Neural crest cell (in vitro differentiated cells): ENCODE measurements at regions not wholly inside any gene's neighbourhood (a gene's known extent, or its start where the extent isn't known, plus 50 kb on each side); places are given as distances from the start of the nearest gene placed in this dataset.

Experiments used
- DNase-seq: peaks from one replicate; pipeline ENCODE4 v3.0.0; 2021; ENCODE audit warnings: low read depth, mixed read lengths, low spot score
- H3K27ac Mint-ChIP-seq: one replicate; pipeline ENCODE4 v1.8.0; 2021; ENCODE audit warnings: mild to moderate bottlenecking, mixed read lengths; ENCODE audit not compliant: unreplicated experiment
- H3K27me3 Mint-ChIP-seq: 2 replicates; pipeline ENCODE4 v1.8.0; 2021; ENCODE audit warnings: low read depth, mild to moderate bottlenecking, mixed read lengths
- H3K36me3 Mint-ChIP-seq: 2 replicates; pipeline ENCODE4 v1.8.0; 2021; ENCODE audit warnings: low read depth, mild to moderate bottlenecking, mixed read lengths
- H3K4me1 Mint-ChIP-seq: 2 replicates; pipeline ENCODE4 v1.8.0; 2021; ENCODE audit warnings: mixed read lengths
- H3K4me3 Mint-ChIP-seq: one replicate; pipeline ENCODE4 v1.8.0; 2021; ENCODE audit warnings: mild to moderate bottlenecking, mixed read lengths
- H3K9me3 Mint-ChIP-seq: 2 replicates; pipeline ENCODE4 v1.8.0; 2021; ENCODE audit warnings: mixed read lengths
- CTCF ChIP-seq: fragments of 200-600 bp; sonication (generic); conservative IDR thresholded peaks from 2 replicates; pipeline ENCODE4 v1.5.0; 2021; ENCODE audit warnings: antibody characterized with exemption, mild to moderate bottlenecking

- Mint-ChIP-seq H3K4me3 (no peak overlapping the region), H3K27me3 (peaks cover 5% of the 10 kb centered on the region), H3K36me3 (no peaks in the 10 kb centered on the region), H3K4me1 (no peaks in the 10 kb centered on the region), H3K27ac (no peak overlapping the region), H3K9me3 (no peaks in the 10 kb centered on the region)
- no peak for DNase-seq
- TF ChIP-seq CTCF, result no peak
Observed at GRCh38 chr6:40924839-40925238, 114.2 kb downstream of the UNC5CL start.

GRCh38 chr6:40923880-40924279 lies 115.1 kb downstream of the UNC5CL start:
- H3K4me1 Mint-ChIP-seq, result no peaks in the 10 kb centered on the region
- no peaks in the 10 kb centered on the region for H3K36me3 Mint-ChIP-seq
- no peak overlapping the region for H3K4me3 Mint-ChIP-seq
- no peak for TF ChIP-seq CTCF
- H3K9me3 Mint-ChIP-seq, result no peaks in the 10 kb centered on the region
- peaks cover 5% of the 10 kb centered on the region for H3K27me3 Mint-ChIP-seq
- DNase-seq, result no peak
- no peak overlapping the region for H3K27ac Mint-ChIP-seq

GRCh38 chr6:40923326-40923725 lies 115.7 kb downstream of the UNC5CL start:
- H3K4me3 Mint-ChIP-seq, result no peak overlapping the region
- H3K27ac Mint-ChIP-seq, result no peak overlapping the region
- no peaks in the 10 kb centered on the region for H3K4me1 Mint-ChIP-seq
- no peak for DNase-seq
- H3K27me3 Mint-ChIP-seq, result peaks cover 5% of the 10 kb centered on the region
- TF ChIP-seq CTCF, result no peak
- H3K9me3 Mint-ChIP-seq, result no peaks in the 10 kb centered on the region
- H3K36me3 Mint-ChIP-seq, result no peaks in the 10 kb centered on the region

- Mint-ChIP-seq H3K4me1 (no peaks in the 10 kb centered on the region), H3K27ac (no peak overlapping the region), H3K9me3 (no peaks in the 10 kb centered on the region), H3K36me3 (no peaks in the 10 kb centered on the region), H3K27me3 (peaks cover 5% of the 10 kb centered on the region), H3K4me3 (no peak overlapping the region)
- no peak for TF ChIP-seq CTCF
- DNase-seq, result no peak
Observed at GRCh38 chr6:40922281-40922680, 116.7 kb downstream of the UNC5CL start.

GRCh38 chr6:40918040-40918651 lies 120.9 kb downstream of the UNC5CL start:
- DNase-seq, result no peak
- Mint-ChIP-seq H3K27me3 (peaks cover 2% of the 10 kb centered on the region), H3K4me1 (no peaks in the 10 kb centered on the region), H3K4me3 (no peak overlapping the region), H3K36me3 (no peaks in the 10 kb centered on the region), H3K27ac (no peak overlapping the region), H3K9me3 (peaks cover 2% of the 10 kb centered on the region)
- TF ChIP-seq CTCF, result no peak

GRCh38 chr6:40917603-40918002 lies 121.4 kb downstream of the UNC5CL start:
- no peak overlapping the region for H3K4me3 Mint-ChIP-seq
- H3K36me3 Mint-ChIP-seq, result no peaks in the 10 kb centered on the region
- no peak overlapping the region for H3K27ac Mint-ChIP-seq
- no peak for TF ChIP-seq CTCF
- H3K9me3 Mint-ChIP-seq, result peaks cover 2% of the 10 kb centered on the region
- peaks cover 2% of the 10 kb centered on the region for H3K27me3 Mint-ChIP-seq
- no peaks in the 10 kb centered on the region for H3K4me1 Mint-ChIP-seq
- DNase-seq, result no peak
